ENCODE measurements at regions not wholly inside any gene's neighbourhood (a gene's known extent, or its start where the extent isn't known, plus 50 kb on each side); places are given as distances from the start of the nearest gene placed in this dataset.

DNA sequence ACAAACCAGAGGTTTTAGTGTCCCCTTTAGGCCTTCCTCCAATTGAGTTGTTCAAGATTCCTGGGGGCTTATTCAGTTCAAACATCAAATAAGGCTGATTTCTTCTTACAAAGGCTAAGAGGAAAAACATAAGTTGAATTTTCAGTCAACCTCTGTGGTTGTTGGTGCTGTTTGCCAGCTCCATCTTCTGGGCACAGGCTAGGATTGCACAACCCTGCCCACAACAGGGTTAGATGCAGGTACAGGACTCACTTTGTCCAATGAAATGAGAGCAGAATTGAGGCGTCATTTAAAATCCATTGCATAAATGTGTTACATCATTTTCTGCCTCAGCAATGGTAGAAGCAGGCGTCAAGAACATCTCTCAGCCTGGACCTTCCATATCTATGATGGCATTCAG is 173.3 kb downstream of the PMP22 start:
- Histone ChIP-seq H3K79me2 (ENCODE audit: control insufficient read depth, insufficient read depth, low read length, poor library complexity) (no peaks in the 10 kb centered on the region), H3K4me2 (ENCODE audit: low read length) (no peak overlapping the region), H3K18ac (ENCODE audit: low read length) (no peak overlapping the region), H3K14ac (ENCODE audit: low read length) (no peak overlapping the region), H3K23ac (ENCODE audit: low read length) (no peak overlapping the region), H2BK5ac (ENCODE audit: low read depth, low read length, poor library complexity) (no peak overlapping the region), H4K91ac (ENCODE audit: low read depth, low read length) (no peak overlapping the region), H3K9ac (ENCODE audit: low read length) (no peak overlapping the region), H3K79me1 (ENCODE audit: low read length) (no peaks in the 10 kb centered on the region), H3K4me3 (ENCODE audit: low read depth, low read length) (no peak overlapping the region), H3K4me1 (ENCODE audit: control insufficient read depth in 1 of 2, insufficient read depth in 2 of 2, low read length in 2 of 2) (no peaks in the 10 kb centered on the region), H3K27me3 (ENCODE audit: insufficient read depth, low read length) (no peaks in the 10 kb centered on the region), H3K36me3 (ENCODE audit: control insufficient read depth in 1 of 2, insufficient read depth in 2 of 2, low read length in 2 of 2) (no peaks in the 10 kb centered on the region), H2AK5ac (ENCODE audit: low read length) (no peak overlapping the region), H2BK120ac (ENCODE audit: insufficient read depth, low read length, poor library complexity) (no peak overlapping the region), H4K12ac (ENCODE audit: low read depth, low read length) (no peak overlapping the region), H2BK12ac (ENCODE audit: low read length) (no peak overlapping the region), H2AFZ (ENCODE audit: insufficient read depth, low read length, poor library complexity) (no peak overlapping the region), H3K9me3 (ENCODE audit: insufficient read depth, low read depth, low read length) (no peaks in the 10 kb centered on the region), H3K4ac (ENCODE audit: low read depth, low read length) (no peak overlapping the region), H4K8ac (ENCODE audit: low read depth, low read length) (no peak overlapping the region), H3K27ac (ENCODE audit: low read depth, low read length) (no peak overlapping the region)
- no CpG with 5 or more reads among the region's 2 CpGs for WGBS (ENCODE audit: extremely low coverage, insufficient coverage, insufficient read length)
- no peak for DNase-seq

DNA sequence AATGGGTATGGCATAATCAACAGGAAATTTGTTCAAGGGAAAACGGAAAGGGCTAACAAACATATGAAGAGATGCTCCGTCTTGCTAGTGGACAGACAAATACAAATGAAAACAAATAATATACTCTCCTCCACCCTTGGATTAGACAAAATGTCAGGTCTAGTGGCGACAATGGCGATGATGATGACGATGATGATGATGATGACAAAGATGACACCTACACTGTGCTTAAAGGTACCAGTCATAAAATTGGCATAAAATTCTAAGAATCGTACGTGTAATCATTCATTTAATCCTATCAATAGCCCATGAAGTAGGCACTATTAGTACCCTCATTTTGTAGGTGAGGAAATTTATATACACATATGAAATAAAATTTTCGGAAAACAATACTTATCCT is 174.6 kb downstream of the PMP22 start:
- H3K79me2 ChIP-seq (ENCODE audit: control insufficient read depth, insufficient read depth, low read length, poor library complexity), result no peaks in the 10 kb centered on the region
- no peak overlapping the region for H3K4me2 ChIP-seq (ENCODE audit: low read length)
- H2AFZ ChIP-seq (ENCODE audit: insufficient read depth, low read length, poor library complexity), result no peak overlapping the region
- H3K36me3 ChIP-seq (ENCODE audit: control insufficient read depth in 1 of 2, insufficient read depth in 2 of 2, low read length in 2 of 2), result no peaks in the 10 kb centered on the region
- H4K12ac ChIP-seq (ENCODE audit: low read depth, low read length), result no peak overlapping the region
- H2AK5ac ChIP-seq (ENCODE audit: low read length), result no peak overlapping the region
- H3K4me1 ChIP-seq (ENCODE audit: control insufficient read depth in 1 of 2, insufficient read depth in 2 of 2, low read length in 2 of 2), result no peaks in the 10 kb centered on the region
- no peaks in the 10 kb centered on the region for H3K9me3 ChIP-seq (ENCODE audit: insufficient read depth, low read depth, low read length)
- H3K14ac ChIP-seq (ENCODE audit: low read length), result no peak overlapping the region
- H4K8ac ChIP-seq (ENCODE audit: low read depth, low read length), result no peak overlapping the region
- no peak overlapping the region for H3K9ac ChIP-seq (ENCODE audit: low read length)
- no peak overlapping the region for H3K18ac ChIP-seq (ENCODE audit: low read length)
- no peaks in the 10 kb centered on the region for H3K79me1 ChIP-seq (ENCODE audit: low read length)
- H2BK12ac ChIP-seq (ENCODE audit: low read length), result no peak overlapping the region
- H2BK5ac ChIP-seq (ENCODE audit: low read depth, low read length, poor library complexity), result no peak overlapping the region
- no peak overlapping the region for H4K91ac ChIP-seq (ENCODE audit: low read depth, low read length)
- no peak overlapping the region for H3K23ac ChIP-seq (ENCODE audit: low read length)
- H3K4ac ChIP-seq (ENCODE audit: low read depth, low read length), result no peak overlapping the region
- no peak overlapping the region for H3K4me3 ChIP-seq (ENCODE audit: low read depth, low read length)
- WGBS (ENCODE audit: extremely low coverage, insufficient coverage, insufficient read length), result no CpG with 5 or more reads among the region's 8 CpGs
- H3K27ac ChIP-seq (ENCODE audit: low read depth, low read length), result no peak overlapping the region
- no peaks in the 10 kb centered on the region for H3K27me3 ChIP-seq (ENCODE audit: insufficient read depth, low read length)
- DNase-seq, result no peak
- no peak overlapping the region for H2BK120ac ChIP-seq (ENCODE audit: insufficient read depth, low read length, poor library complexity)

GRCh38 chr17:15087946-15088345 is 177.2 kb downstream of the PMP22 start:
- Histone ChIP-seq H2AK5ac (ENCODE audit: low read length) (no peak overlapping the region), H3K27me3 (ENCODE audit: insufficient read depth, low read length) (no peaks in the 10 kb centered on the region), H3K18ac (ENCODE audit: low read length) (no peak overlapping the region), H3K4me1 (ENCODE audit: control insufficient read depth in 1 of 2, insufficient read depth in 2 of 2, low read length in 2 of 2) (no peaks in the 10 kb centered on the region), H3K9ac (ENCODE audit: low read length) (no peak overlapping the region), H3K36me3 (ENCODE audit: control insufficient read depth in 1 of 2, insufficient read depth in 2 of 2, low read length in 2 of 2) (no peaks in the 10 kb centered on the region), H3K4me3 (ENCODE audit: low read depth, low read length) (no peak overlapping the region), H2AFZ (ENCODE audit: insufficient read depth, low read length, poor library complexity) (no peak overlapping the region), H3K4ac (ENCODE audit: low read depth, low read length) (no peak overlapping the region), H3K23ac (ENCODE audit: low read length) (no peak overlapping the region), H2BK5ac (ENCODE audit: low read depth, low read length, poor library complexity) (no peak overlapping the region), H2BK12ac (ENCODE audit: low read length) (no peak overlapping the region), H3K79me2 (ENCODE audit: control insufficient read depth, insufficient read depth, low read length, poor library complexity) (no peaks in the 10 kb centered on the region), H3K79me1 (ENCODE audit: low read length) (no peaks in the 10 kb centered on the region), H3K4me2 (ENCODE audit: low read length) (no peak overlapping the region), H4K91ac (ENCODE audit: low read depth, low read length) (no peak overlapping the region), H4K12ac (ENCODE audit: low read depth, low read length) (no peak overlapping the region), H2BK120ac (ENCODE audit: insufficient read depth, low read length, poor library complexity) (no peak overlapping the region), H3K14ac (ENCODE audit: low read length) (no peak overlapping the region), H4K8ac (ENCODE audit: low read depth, low read length) (no peak overlapping the region), H3K9me3 (ENCODE audit: insufficient read depth, low read depth, low read length) (no peaks in the 10 kb centered on the region), H3K27ac (ENCODE audit: low read depth, low read length) (no peak overlapping the region)
- DNase-seq, result no peak
- no CpG with 5 or more reads among the region's 3 CpGs for WGBS (ENCODE audit: extremely low coverage, insufficient coverage, insufficient read length)

DNA sequence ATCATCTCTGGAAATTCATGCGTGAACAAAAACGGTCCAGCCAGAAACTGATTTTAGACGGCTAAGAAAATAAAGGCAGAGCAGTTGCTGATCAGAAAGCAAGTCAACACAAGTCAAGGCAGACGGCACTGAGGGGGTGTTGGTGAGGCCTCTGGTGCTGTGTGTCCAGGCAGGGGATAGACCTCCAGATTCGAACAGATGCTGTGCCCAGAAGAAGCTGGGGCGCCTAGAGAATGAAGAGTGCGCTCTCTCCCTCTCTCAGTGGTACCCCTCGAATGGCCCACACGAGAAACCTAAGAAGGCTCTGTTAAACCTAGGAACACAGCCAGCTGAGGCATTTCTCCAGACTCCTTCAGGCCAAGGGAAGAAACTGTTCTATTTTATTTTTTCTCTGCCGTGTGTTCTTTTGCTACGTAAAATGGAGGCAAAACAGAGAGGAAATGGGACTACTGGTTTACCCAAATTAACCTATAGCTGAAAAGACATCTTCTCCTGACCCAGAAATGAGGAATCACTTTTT is 178.3 kb downstream of the PMP22 start:
- H3K4ac ChIP-seq (ENCODE audit: low read depth, low read length), result no peak overlapping the region
- H3K18ac ChIP-seq (ENCODE audit: low read length), result no peak overlapping the region
- H3K79me1 ChIP-seq (ENCODE audit: low read length), result no peaks in the 10 kb centered on the region
- H3K79me2 ChIP-seq (ENCODE audit: control insufficient read depth, insufficient read depth, low read length, poor library complexity), result no peaks in the 10 kb centered on the region
- H2BK12ac ChIP-seq (ENCODE audit: low read length), result no peak overlapping the region
- no peak overlapping the region for H3K9ac ChIP-seq (ENCODE audit: low read length)
- H3K23ac ChIP-seq (ENCODE audit: low read length), result no peak overlapping the region
- H2BK120ac ChIP-seq (ENCODE audit: insufficient read depth, low read length, poor library complexity), result no peak overlapping the region
- H3K4me2 ChIP-seq (ENCODE audit: low read length), result no peak overlapping the region
- no peaks in the 10 kb centered on the region for H3K36me3 ChIP-seq (ENCODE audit: control insufficient read depth in 1 of 2, insufficient read depth in 2 of 2, low read length in 2 of 2)
- WGBS (ENCODE audit: extremely low coverage, insufficient coverage, insufficient read length), result no CpG with 5 or more reads among the region's 11 CpGs
- no peak overlapping the region for H4K8ac ChIP-seq (ENCODE audit: low read depth, low read length)
- no peak overlapping the region for H2AK5ac ChIP-seq (ENCODE audit: low read length)
- no peak overlapping the region for H4K91ac ChIP-seq (ENCODE audit: low read depth, low read length)
- no peaks in the 10 kb centered on the region for H3K4me1 ChIP-seq (ENCODE audit: control insufficient read depth in 1 of 2, insufficient read depth in 2 of 2, low read length in 2 of 2)
- no peak overlapping the region for H2AFZ ChIP-seq (ENCODE audit: insufficient read depth, low read length, poor library complexity)
- DNase-seq, result no peak
- no peaks in the 10 kb centered on the region for H3K27me3 ChIP-seq (ENCODE audit: insufficient read depth, low read length)
- no peak overlapping the region for H4K12ac ChIP-seq (ENCODE audit: low read depth, low read length)
- H3K27ac ChIP-seq (ENCODE audit: low read depth, low read length), result no peak overlapping the region
- no peak overlapping the region for H2BK5ac ChIP-seq (ENCODE audit: low read depth, low read length, poor library complexity)
- H3K4me3 ChIP-seq (ENCODE audit: low read depth, low read length), result no peak overlapping the region
- no peaks in the 10 kb centered on the region for H3K9me3 ChIP-seq (ENCODE audit: insufficient read depth, low read depth, low read length)
- no peak overlapping the region for H3K14ac ChIP-seq (ENCODE audit: low read length)
